HepG2 (cell line): ENCODE measurements at regions not wholly inside any gene's neighbourhood (a gene's known extent, or its start where the extent isn't known, plus 50 kb on each side); places are given as distances from the start of the nearest gene placed in this dataset.

ENCODE experiments used
- ZFP36 ChIP-seq: fragments of 150-350 bp; IDR thresholded peaks from 2 replicates; pipeline ENCODE4 v1.6.1; 2018; ENCODE audit warnings: borderline replicate concordance, low read length, low read depth; ENCODE audit not compliant: partially characterized antibody
- ZNF232 ChIP-seq: sonication (generic); formaldehyde crosslinking; IDR thresholded peaks from 2 replicates; pipeline ENCODE4 v1.4.0; 2020; ENCODE audit warnings: missing genetic modification reagents, borderline replicate concordance

- TF ChIP-seq ZNF232 (no peak), ZFP36 (no peak)
Observed at GRCh38 chr5:135631391-135631790, 52.6 kb upstream of the CXCL14 start.
